Thymus (tissue), 11 donors: ENCODE measurements at regions not wholly inside any gene's neighbourhood (a gene's known extent, or its start where the extent isn't known, plus 50 kb on each side); places are given as distances from the start of the nearest gene placed in this dataset.

Experiments
- DNase-seq, 9 donors: peaks; one replicate each; pipeline ENCODE4 v3.0.0-alpha.2; 2013; ENCODE audit warnings: low spot score in 9 of 9, low read depth in 6 of 9, missing footprints in 1 of 9
- H3K27ac ChIP-seq, 2 donors: one replicate each; pipeline ENCODE4 v1.5.1; 2013; ENCODE audit warnings: control low read depth in 1 of 2, low read depth in 1 of 2, low read length in 1 of 2, mild to moderate bottlenecking in 1 of 2, moderate library complexity in 1 of 2
- H3K27me3 ChIP-seq, 2 donors: one replicate each; pipeline ENCODE4 v1.5.1; 2013; ENCODE audit warnings: low read length in 1 of 2; ENCODE audit not compliant: control insufficient read depth in 2 of 2, insufficient read depth in 1 of 2
- H3K36me3 ChIP-seq, 2 donors: one replicate each; pipeline ENCODE4 v1.5.1; 2013; ENCODE audit warnings: low read length in 1 of 2, mild to moderate bottlenecking in 1 of 2, moderate library complexity in 1 of 2; ENCODE audit not compliant: control insufficient read depth in 2 of 2, insufficient read depth in 2 of 2
- H3K4me1 ChIP-seq, 2 donors: one replicate each; pipeline ENCODE4 v1.5.1; 2013; ENCODE audit warnings: low read length in 2 of 2; ENCODE audit not compliant: control insufficient read depth in 2 of 2, insufficient read depth in 2 of 2
- H3K4me3 ChIP-seq, 2 donors: one replicate each; pipeline ENCODE4 v1.5.1; 2013; ENCODE audit warnings: low read length in 2 of 2, control low read depth in 1 of 2, mild to moderate bottlenecking in 1 of 2
- H3K9me3 ChIP-seq, 2 donors: one replicate each; pipeline ENCODE4 v1.5.1; 2013; ENCODE audit warnings: low read length in 1 of 2, mild to moderate bottlenecking in 1 of 2; ENCODE audit not compliant: control insufficient read depth in 2 of 2, insufficient read depth in 1 of 2
- WGBS: extraction: QIAGEN DNeasy Blood & Tissue Kit; methylation state at CpG from one replicate; pipeline ENCODE4 v1.1.7; 2013; 5-methylcytosine and 5-hydroxymethylcytosine counted together
- donor health status: healthy.

DNA sequence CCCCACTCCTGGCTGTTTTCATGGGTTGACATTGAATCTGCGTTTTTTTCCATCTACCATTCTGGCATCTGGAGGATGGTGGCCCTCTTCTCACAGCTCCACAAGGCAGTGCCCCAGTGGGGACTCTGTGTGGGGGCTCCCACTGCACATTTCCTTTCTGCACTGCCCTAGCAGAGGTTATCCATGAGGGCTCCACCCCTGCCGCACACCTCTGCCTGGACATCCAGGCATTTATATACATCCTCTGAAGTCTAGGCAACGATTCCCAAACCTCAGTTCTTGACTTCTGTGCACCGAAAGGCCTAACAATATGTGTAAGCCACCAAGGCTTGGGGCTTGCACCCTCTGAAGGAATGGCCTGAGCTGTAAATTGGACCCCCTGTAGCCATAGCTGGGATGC is 147.9 kb upstream of the FMN2 start:
- Histone ChIP-seq H3K9me3 (peaks cover 2 to 12% of the 10 kb centered on the region in 2 donors), H3K27ac (no peak overlapping the region), H3K4me3 (no peak overlapping the region), H3K36me3 (no peaks in the 10 kb centered on the region), H3K4me1 (no peaks in the 10 kb centered on the region), H3K27me3 (no peaks in the 10 kb centered on the region)
- DNase-seq: no peak
- 93% methylated on average over 4 of the region's 4 CpGs for WGBS

- H3K36me3 ChIP-seq: no peaks in the 10 kb centered on the region
- no peak overlapping the region for H3K4me3 ChIP-seq
- H3K9me3 ChIP-seq: peaks cover 2 to 12% of the 10 kb centered on the region in 2 donors
- H3K27me3 ChIP-seq: no peaks in the 10 kb centered on the region
- WGBS: 54% methylated on average over 3 of the region's 3 CpGs
- H3K4me1 ChIP-seq: no peaks in the 10 kb centered on the region
- H3K27ac ChIP-seq: no peak overlapping the region
- no peak for DNase-seq
Measured at GRCh38 chr1:239944666-239945065, 147.0 kb upstream of the FMN2 start.

DNA sequence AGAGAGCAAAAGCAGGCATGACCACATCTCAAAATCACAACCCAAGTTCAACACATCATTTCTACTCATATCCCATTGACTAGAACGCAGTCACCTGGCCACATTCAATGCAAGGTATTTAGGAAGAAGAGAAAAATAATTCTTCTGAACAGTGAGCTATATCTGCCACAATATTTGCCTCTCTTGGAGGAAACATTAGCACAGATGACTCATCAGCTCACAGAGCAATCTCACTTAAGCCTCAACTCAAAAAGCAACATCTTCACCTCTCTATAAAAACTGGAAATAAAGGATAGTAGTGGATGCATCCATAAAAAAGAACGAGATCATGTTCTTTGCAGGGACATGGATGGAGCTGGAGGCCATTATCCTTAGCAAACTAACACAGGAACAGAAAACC is 143.9 kb upstream of the FMN2 start:
- Histone ChIP-seq H3K27me3 (no peaks in the 10 kb centered on the region), H3K4me1 (no peaks in the 10 kb centered on the region), H3K9me3 (peaks cover 2 to 9% of the 10 kb centered on the region in 2 donors), H3K27ac (no peak overlapping the region), H3K4me3 (no peak overlapping the region), H3K36me3 (no peaks in the 10 kb centered on the region)
- DNase-seq: no peak
- 84% methylated on average over 2 of the region's 2 CpGs for WGBS

- no peaks in the 10 kb centered on the region for H3K36me3 ChIP-seq
- peak in 8 of 9 donors; percentile 10 to 56 (median 26) for DNase-seq
- H3K27ac ChIP-seq: no peak overlapping the region
- no peak overlapping the region for H3K4me3 ChIP-seq
- 72% methylated on average over 3 of the region's 3 CpGs for WGBS
- no peaks in the 10 kb centered on the region for H3K9me3 ChIP-seq
- H3K27me3 ChIP-seq: no peaks in the 10 kb centered on the region
- no peaks in the 10 kb centered on the region for H3K4me1 ChIP-seq
Measured at GRCh38 chr1:239951511-239952140, 140.1 kb upstream of the FMN2 start.

DNA sequence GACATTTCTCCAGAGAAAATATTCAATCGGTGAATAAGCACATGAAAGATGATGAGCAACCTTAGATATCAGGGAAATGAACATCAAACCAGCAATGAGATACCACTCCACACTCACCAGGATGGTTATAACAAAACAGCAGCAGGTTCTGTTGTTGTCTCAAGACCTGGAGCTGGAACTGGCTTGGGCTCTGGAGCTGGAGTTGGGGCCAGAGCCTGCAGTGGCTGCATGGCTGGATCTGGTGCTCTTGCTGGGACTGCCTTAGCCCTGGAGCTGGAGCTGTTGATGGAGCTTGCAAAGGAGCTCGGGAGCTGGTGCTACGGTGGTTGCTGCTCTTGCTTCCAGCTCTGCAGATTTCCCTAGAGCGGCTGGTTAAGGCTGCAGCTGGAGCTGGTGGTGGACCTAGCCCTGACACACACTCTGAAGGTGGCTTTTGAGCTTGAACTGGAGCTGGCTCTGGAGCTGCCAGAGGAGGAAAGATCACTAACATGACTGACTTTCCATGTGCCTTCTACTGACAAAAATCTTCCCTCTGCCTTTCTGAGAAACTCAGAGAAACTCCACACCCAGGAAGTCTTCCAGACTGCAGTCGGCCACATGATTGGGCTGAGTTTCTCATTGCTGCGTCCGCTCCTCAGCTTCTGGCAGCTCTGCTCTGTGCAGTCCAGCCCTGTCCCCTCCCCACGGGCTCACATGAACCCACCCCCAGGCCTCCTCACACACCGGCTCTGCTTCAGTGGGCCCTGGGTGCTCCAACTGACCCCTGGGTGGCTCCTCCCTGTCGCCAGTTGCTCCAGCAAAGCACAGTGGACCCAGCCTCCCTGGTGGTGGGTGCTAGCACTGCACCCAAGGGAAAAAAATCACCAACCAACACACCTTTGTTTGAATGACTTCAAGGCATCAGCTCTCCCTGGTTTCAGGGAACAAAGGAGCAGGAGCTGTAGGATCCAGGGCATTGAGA is 139.1 kb upstream of the FMN2 start:
- 91% methylated on average over 10 of the region's 10 CpGs for WGBS
- Histone ChIP-seq H3K4me1 (no peaks in the 10 kb centered on the region), H3K27ac (no peak overlapping the region), H3K27me3 (peaks cover 0 to under 1% of the 10 kb centered on the region in 2 donors), H3K9me3 (no peaks in the 10 kb centered on the region), H3K36me3 (no peaks in the 10 kb centered on the region), H3K4me3 (no peak overlapping the region)
- DNase-seq: no peak

DNA sequence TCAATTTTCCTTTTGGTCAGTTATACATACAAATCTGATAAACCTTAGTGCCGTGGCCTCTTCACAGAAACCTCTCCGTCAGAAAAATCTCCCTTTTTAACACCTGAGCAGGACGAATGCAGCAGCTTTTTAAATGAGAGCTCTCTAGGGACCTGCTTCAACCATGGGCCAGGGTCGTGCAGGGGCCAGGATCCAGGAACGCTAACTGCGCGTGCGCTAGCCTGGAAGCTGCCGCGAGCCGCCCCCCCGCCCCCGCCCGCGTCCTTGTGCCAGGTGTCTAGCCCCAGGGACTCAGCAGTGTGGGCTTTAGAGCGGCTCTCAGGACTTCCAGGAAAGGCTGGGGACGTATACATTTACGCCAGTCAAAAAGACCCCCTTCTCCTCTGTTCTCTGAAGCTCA is 136.8 kb upstream of the FMN2 start:
- 86% methylated on average over 18 of the region's 18 CpGs for WGBS
- Histone ChIP-seq H3K9me3 (no peaks in the 10 kb centered on the region), H3K36me3 (no peaks in the 10 kb centered on the region), H3K4me1 (no peaks in the 10 kb centered on the region), H3K27ac (no peak overlapping the region), H3K27me3 (peaks cover 0 to 2% of the 10 kb centered on the region in 2 donors), H3K4me3 (no peak overlapping the region)
- no peak for DNase-seq

GRCh38 chr1:239955431-239955830 is 136.3 kb upstream of the FMN2 start:
- H3K27ac ChIP-seq: no peak overlapping the region
- 94% methylated on average over 12 of the region's 12 CpGs for whole genome bisulfite sequencing
- H3K4me3 ChIP-seq: no peak overlapping the region
- no peaks in the 10 kb centered on the region for H3K4me1 ChIP-seq
- H3K9me3 ChIP-seq: no peaks in the 10 kb centered on the region
- no peaks in the 10 kb centered on the region for H3K36me3 ChIP-seq
- no peak for DNase-seq
- H3K27me3 ChIP-seq: peaks cover 0 to 2% of the 10 kb centered on the region in 2 donors

DNA sequence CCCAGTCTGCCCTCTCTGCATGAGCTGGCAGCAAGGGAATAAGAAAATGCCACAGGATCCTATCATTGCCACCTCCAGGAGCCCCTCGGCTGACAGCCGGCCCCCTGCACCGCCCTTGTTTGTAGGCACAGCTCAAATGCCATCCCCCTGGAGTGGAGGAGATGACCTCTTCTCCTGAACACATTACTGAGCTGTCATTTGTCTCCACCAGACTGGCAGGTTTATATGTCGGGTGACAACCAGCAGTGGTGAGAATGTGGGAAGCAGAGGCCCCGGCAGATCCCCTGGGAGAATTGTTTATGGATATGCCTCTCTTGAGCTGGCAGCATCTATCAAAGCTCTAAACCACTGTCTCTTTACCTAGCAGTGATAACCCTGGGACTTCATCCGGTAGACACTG is 135.4 kb upstream of the FMN2 start:
- Histone ChIP-seq H3K36me3 (no peaks in the 10 kb centered on the region), H3K27me3 (peaks cover 0 to 2% of the 10 kb centered on the region in 2 donors), H3K4me1 (no peaks in the 10 kb centered on the region), H3K4me3 (no peak overlapping the region), H3K27ac (no peak overlapping the region), H3K9me3 (no peaks in the 10 kb centered on the region)
- 73% methylated on average over 6 of the region's 6 CpGs for WGBS
- DNase-seq: no peak

DNA sequence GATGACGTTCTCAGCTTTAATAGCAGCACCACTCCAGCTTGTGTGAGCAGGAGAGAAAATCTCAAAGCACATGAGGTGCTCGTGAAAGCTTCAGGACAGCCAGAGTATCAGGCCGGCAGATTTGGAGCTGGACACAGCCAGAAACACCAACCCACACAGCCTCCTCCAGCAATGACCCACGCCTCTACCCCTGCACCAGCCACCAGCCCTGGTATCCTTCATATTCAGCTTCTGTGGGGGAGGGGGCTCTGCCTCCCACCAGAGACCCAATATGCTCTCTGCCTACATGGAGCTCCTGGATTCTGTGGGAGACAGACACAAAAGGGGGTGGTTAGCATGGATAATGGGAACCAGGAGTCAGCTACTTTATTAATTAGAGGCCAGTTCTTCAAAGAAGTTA is 133.6 kb upstream of the FMN2 start:
- no peak overlapping the region for H3K4me3 ChIP-seq
- no peak overlapping the region for H3K27ac ChIP-seq
- 77% methylated on average over 4 of the region's 4 CpGs for WGBS
- H3K9me3 ChIP-seq: no peaks in the 10 kb centered on the region
- no peaks in the 10 kb centered on the region for H3K36me3 ChIP-seq
- H3K4me1 ChIP-seq: no peaks in the 10 kb centered on the region
- no peak for DNase-seq
- H3K27me3 ChIP-seq: peaks cover 0 to 2% of the 10 kb centered on the region in 2 donors
